SK-N-SH (cell line): ENCODE measurements at regions not wholly inside any gene's neighbourhood (a gene's known extent, or its start where the extent isn't known, plus 50 kb on each side); places are given as distances from the start of the nearest gene placed in this dataset.

Experiments
- CTCF ChIP-seq: fragments of 200-600 bp; sonication (generic); IDR thresholded peaks from 2 replicates; pipeline ENCODE4 v1.6.1; 2017; ENCODE audit warnings: antibody characterized with exemption, mild to moderate bottlenecking, moderate library complexity
- GATA2 ChIP-seq: sonication (generic); formaldehyde crosslinking; IDR thresholded peaks from 2 replicates; pipeline ENCODE4 v1.5.0; 2020; ENCODE audit warnings: mild to moderate bottlenecking, missing genetic modification reagents

- TF ChIP-seq GATA2 (CRISPR knock-in tag) (no peak), CTCF (no peak)
Measured at GRCh38 chr6:165883851-165884640, 221.0 kb upstream of the PDE10A start.
